ENCODE measurements at regions not wholly inside any gene's neighbourhood (a gene's known extent, or its start where the extent isn't known, plus 50 kb on each side); places are given as distances from the start of the nearest gene placed in this dataset.

DNA sequence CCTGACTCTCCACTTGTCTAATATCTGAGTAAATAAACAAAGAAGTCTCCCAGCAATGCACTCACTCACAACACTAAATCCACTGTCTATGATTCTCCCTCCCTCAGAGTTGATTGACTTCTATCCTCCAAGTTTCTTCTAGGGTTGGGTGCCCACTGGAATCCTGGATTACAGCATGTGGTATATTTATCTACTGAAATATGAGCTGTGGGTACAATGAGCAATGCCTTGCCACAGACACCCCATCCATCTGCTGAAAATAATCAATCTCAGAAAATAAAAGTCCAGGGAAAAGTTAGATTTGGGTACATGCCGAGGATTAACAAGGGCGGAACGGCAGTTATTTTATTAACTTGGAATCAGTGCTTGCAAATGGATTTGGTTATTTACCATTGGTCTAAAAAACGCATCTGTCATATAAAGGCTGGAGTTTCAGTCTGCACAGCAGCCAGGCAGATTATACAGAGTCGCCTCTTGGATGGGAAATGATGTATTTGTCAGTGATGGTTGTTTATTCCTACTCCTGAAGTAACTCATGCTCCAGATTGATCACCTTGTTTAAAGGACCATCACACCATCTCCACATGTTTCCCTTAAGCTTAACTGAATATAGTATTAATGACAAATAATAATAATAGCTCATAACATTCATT lies 193.9 kb upstream of the SOX9 start:
- no TSS peak for BruUV-seq (replicated peaks)
- DNase-seq: no peak
- peaks cover 8% of the 10 kb centered on the region for H3K27me3 Mint-ChIP-seq (ENCODE audit: unreplicated experiment)
- no peak overlapping the region for H3K4me3 Mint-ChIP-seq (ENCODE audit: low read depth, unreplicated experiment)
- H3K4me1 Mint-ChIP-seq (ENCODE audit: low read depth, unreplicated experiment): peaks cover 6% of the 10 kb centered on the region
- no peak overlapping the region for H3K27ac Mint-ChIP-seq (ENCODE audit: unreplicated experiment)
- TF ChIP-seq, protein P1, sequence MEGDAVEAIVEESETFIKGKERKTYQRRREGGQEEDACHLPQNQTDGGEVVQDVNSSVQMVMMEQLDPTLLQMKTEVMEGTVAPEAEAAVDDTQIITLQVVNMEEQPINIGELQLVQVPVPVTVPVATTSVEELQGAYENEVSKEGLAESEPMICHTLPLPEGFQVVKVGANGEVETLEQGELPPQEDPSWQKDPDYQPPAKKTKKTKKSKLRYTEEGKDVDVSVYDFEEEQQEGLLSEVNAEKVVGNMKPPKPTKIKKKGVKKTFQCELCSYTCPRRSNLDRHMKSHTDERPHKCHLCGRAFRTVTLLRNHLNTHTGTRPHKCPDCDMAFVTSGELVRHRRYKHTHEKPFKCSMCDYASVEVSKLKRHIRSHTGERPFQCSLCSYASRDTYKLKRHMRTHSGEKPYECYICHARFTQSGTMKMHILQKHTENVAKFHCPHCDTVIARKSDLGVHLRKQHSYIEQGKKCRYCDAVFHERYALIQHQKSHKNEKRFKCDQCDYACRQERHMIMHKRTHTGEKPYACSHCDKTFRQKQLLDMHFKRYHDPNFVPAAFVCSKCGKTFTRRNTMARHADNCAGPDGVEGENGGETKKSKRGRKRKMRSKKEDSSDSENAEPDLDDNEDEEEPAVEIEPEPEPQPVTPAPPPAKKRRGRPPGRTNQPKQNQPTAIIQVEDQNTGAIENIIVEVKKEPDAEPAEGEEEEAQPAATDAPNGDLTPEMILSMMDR (IDR thresholded peaks at IDR 0.05; ENCODE audit: unreplicated experiment): no peak
- CTCF ChIA-PET: no interaction called here
- intact Hi-C loops (cut with micrococcal nuclease; ENCODE audit: unreplicated experiment): no loop called here
- no peaks in the 10 kb centered on the region for H3K36me3 Mint-ChIP-seq (ENCODE audit: insufficient read depth, unreplicated experiment)
- H3K9me3 Mint-ChIP-seq (ENCODE audit: low read depth, unreplicated experiment): no peaks in the 10 kb centered on the region

DNA sequence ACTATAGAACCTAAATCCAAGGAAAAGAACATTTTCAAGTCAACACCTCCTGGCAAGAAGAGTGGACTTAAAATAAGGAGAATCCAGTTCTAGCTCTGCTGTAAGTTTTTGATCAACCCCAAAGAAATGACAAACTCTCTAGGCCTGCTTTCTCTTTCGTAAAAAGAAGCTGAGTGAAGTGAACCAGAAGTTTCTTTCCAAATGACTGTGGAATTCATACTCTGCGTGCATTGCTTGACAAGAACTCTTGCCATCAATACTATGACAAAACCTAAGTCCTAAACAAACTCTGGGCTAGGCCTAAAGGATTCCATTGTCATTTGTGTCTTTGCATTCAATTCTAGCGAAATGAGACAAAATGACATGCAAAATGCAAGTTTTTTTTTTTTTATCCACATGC lies 187.5 kb upstream of the SOX9 start:
- Mint-ChIP-seq H3K9me3 (ENCODE audit: low read depth, unreplicated experiment) (no peaks in the 10 kb centered on the region), H3K27ac (ENCODE audit: unreplicated experiment) (no peak overlapping the region), H3K36me3 (ENCODE audit: insufficient read depth, unreplicated experiment) (no peaks in the 10 kb centered on the region), H3K4me1 (ENCODE audit: low read depth, unreplicated experiment) (peaks cover 30% of the 10 kb centered on the region), H3K4me3 (ENCODE audit: low read depth, unreplicated experiment) (no peak overlapping the region), H3K27me3 (ENCODE audit: unreplicated experiment) (no peaks in the 10 kb centered on the region)
- no TSS peak for BruUV-seq (replicated peaks)
- no peak for DNase-seq
- TF ChIP-seq, protein P1 (IDR thresholded peaks at IDR 0.05; ENCODE audit: unreplicated experiment): no peak
- intact Hi-C loops (cut with micrococcal nuclease; ENCODE audit: unreplicated experiment): no loop called here
- CTCF ChIA-PET: interaction anchor here (0.7 kb wide), 1 partner anchor 1287 kb away, joined by 4 read pairs; no protein-coding TSS in a partner anchor

DNA sequence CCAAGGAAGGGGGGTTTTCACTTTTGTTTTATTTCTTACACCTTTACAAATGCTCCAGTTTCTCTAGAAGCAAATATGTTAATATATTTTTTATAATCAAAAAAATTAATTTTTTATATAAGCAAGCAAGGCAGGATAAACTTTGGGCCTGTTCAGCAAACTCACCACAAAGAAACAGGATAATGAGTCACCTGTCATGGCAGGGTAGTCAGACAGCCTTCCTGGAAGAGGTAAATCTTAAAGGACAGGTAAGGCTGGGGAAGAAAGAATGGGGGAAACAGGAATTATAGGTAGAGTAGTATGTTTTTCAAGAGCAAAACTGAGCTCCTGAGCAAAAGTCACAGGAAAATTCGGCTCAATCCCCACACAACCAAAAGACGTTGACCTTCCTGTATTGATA lies 186.3 kb upstream of the SOX9 start:
- Mint-ChIP-seq H3K27me3 (ENCODE audit: unreplicated experiment) (no peaks in the 10 kb centered on the region), H3K36me3 (ENCODE audit: insufficient read depth, unreplicated experiment) (no peaks in the 10 kb centered on the region), H3K27ac (ENCODE audit: unreplicated experiment) (no peak overlapping the region), H3K9me3 (ENCODE audit: low read depth, unreplicated experiment) (no peaks in the 10 kb centered on the region), H3K4me3 (ENCODE audit: low read depth, unreplicated experiment) (no peak overlapping the region), H3K4me1 (ENCODE audit: low read depth, unreplicated experiment) (peaks cover 30% of the 10 kb centered on the region)
- TF ChIP-seq, protein P1 (IDR thresholded peaks at IDR 0.05; ENCODE audit: unreplicated experiment): no peak
- BruUV-seq (replicated peaks): no TSS peak
- CTCF ChIA-PET: no interaction called here
- intact Hi-C loops (cut with micrococcal nuclease; ENCODE audit: unreplicated experiment): no loop called here
- DNase-seq: peak; percentile 10

DNA sequence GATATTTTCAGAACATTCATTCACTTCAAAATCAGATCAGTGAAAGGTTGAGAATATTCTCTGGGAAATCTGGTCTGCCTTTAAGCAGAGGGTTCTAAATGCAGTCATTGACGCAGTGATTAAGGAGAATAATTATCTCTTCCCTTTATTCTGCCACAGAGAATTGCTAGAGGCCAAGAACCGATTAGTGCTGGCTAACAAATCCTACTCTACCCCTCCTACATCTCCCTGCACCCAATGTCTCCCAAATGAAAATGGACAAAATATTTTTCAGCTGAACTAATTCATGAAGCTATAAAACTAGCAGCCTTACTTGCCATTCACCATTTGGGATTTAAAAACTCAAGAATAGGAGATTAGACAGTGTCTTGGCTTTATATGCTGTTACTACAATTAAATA lies 185.5 kb upstream of the SOX9 start:
- intact Hi-C loops (cut with micrococcal nuclease; ENCODE audit: unreplicated experiment): no loop called here
- no peak for DNase-seq
- CTCF ChIA-PET: no interaction called here
- no peaks in the 10 kb centered on the region for H3K27me3 Mint-ChIP-seq (ENCODE audit: unreplicated experiment)
- no peak overlapping the region for H3K27ac Mint-ChIP-seq (ENCODE audit: unreplicated experiment)
- H3K36me3 Mint-ChIP-seq (ENCODE audit: insufficient read depth, unreplicated experiment): no peaks in the 10 kb centered on the region
- H3K9me3 Mint-ChIP-seq (ENCODE audit: low read depth, unreplicated experiment): no peaks in the 10 kb centered on the region
- no TSS peak for BruUV-seq (replicated peaks)
- peaks cover 30% of the 10 kb centered on the region for H3K4me1 Mint-ChIP-seq (ENCODE audit: low read depth, unreplicated experiment)
- TF ChIP-seq, protein P1 (IDR thresholded peaks at IDR 0.05; ENCODE audit: unreplicated experiment): no peak
- no peak overlapping the region for H3K4me3 Mint-ChIP-seq (ENCODE audit: low read depth, unreplicated experiment)
